Vagina (tissue), 2 donors: ENCODE measurements at regions not wholly inside any gene's neighbourhood (a gene's known extent, or its start where the extent isn't known, plus 50 kb on each side); places are given as distances from the start of the nearest gene placed in this dataset.

Experiments
- CTCF ChIP-seq, 3 experiments: fragments of 450-650 bp in 2 of 3; fragments of 200-600 bp in 1 of 3; sonication (generic) in 1 of 3; IDR thresholded peaks; one replicate each; pipeline ENCODE4 v1.5.1; 2017 to 2019; ENCODE audit warnings: antibody characterized with exemption in 3 of 3, mild to moderate bottlenecking in 2 of 3, moderate library complexity in 2 of 3
- POLR2A ChIP-seq, 2 donors: fragments of 450-650 bp; IDR thresholded peaks; one replicate each; pipeline ENCODE4 v1.6.1; 2017; ENCODE audit warnings: antibody characterized with exemption in 2 of 2, mild to moderate bottlenecking in 2 of 2, moderate library complexity in 2 of 2
- POLR2AphosphoS5 ChIP-seq, 2 donors: sonication (generic); formaldehyde crosslinking; IDR thresholded peaks; one replicate each; pipeline ENCODE4 v1.9.0; 2017; ENCODE audit warnings: antibody characterized with exemption in 2 of 2, mild to moderate bottlenecking in 2 of 2, low read depth in 1 of 2; ENCODE audit not compliant: insufficient read depth in 1 of 2

GRCh38 chr5:172561151-172561550 is 79.9 kb upstream of the NEURL1B start:
- TF ChIP-seq CTCF (IDR thresholded peaks at IDR 0.05) = no peak
- TF ChIP-seq POLR2A (IDR thresholded peaks at IDR 0.05) = no peak
- peak in 1 of 2 donors; percentile 78 for TF ChIP-seq POLR2AphosphoS5 (IDR thresholded peaks at IDR 0.05; ENCODE audit: insufficient read depth in 1 of 2, low read depth in 1 of 2)
